ENCODE measurements at regions not wholly inside any gene's neighbourhood (a gene's known extent, or its start where the extent isn't known, plus 50 kb on each side); places are given as distances from the start of the nearest gene placed in this dataset.

DNA sequence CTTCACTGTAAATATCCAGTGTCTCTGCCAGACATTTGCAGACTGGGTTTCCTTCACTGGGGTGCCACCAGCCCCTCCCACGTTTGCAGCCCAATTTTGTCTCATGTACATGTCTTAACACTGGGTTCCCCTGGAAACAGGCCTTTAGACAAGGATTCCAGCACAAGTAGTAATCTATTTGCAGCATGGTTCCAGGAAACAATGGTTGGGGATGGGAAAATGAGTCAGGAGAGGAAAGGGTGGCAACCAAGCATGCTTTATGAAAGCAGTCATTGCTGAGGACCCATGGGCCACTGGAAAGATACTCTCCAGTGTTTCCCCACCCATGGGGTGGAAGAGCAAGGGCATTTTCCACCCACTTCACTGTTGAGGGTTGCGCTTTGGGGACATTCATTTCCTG, 53.6 kb upstream of the FARP1 start:
- no peaks in the 10 kb centered on the region for H3K27me3 ChIP-seq (ENCODE audit: insufficient read depth, low read length)
- no peaks in the 10 kb centered on the region for H4K20me1 ChIP-seq (ENCODE audit: insufficient read depth)
- no peaks in the 10 kb centered on the region for H3K36me3 ChIP-seq (ENCODE audit: control insufficient read depth in 1 of 2, insufficient read depth in 2 of 2, low read length in 2 of 2)
- no peak for DNase-seq (ENCODE audit: low read depth, low spot score)
- no peaks in the 10 kb centered on the region for H3K9me2 ChIP-seq (ENCODE audit: insufficient read depth)
- no peak overlapping the region for H3K4me2 ChIP-seq (ENCODE audit: low read length)
- no peaks in the 10 kb centered on the region for H3K79me2 ChIP-seq (ENCODE audit: insufficient read depth, low read length)
- no TSS peak for BruUV-seq (replicated peaks)
- H3K9me3 ChIP-seq (ENCODE audit: control insufficient read depth in 1 of 2, insufficient read depth in 1 of 2, low read depth in 1 of 2, low read length in 2 of 2), result no peaks in the 10 kb centered on the region
- no peak overlapping the region for H3K9ac ChIP-seq (ENCODE audit: low read length)
- no peak overlapping the region for H2AFZ ChIP-seq (ENCODE audit: low read depth, low read length, poor library complexity, severe bottlenecking)
- POLR2A ChIA-PET, result no interaction called here
- intact Hi-C loops (cut with micrococcal nuclease), result no loop called here
- CTCF ChIA-PET, result no interaction called here
- TF ChIP-seq EZH2phosphoT487 (IDR thresholded peaks at IDR 0.05; ENCODE audit: borderline replicate concordance) (no peak), SRF (IDR thresholded peaks at IDR 0.05; ENCODE audit: low read depth) (no peak), EGR1 (IDR thresholded peaks at IDR 0.05; ENCODE audit: low read depth) (no peak), POLR2A (IDR thresholded peaks at IDR 0.05; ENCODE audit: borderline replicate concordance, extremely low read depth, insufficient read depth, insufficient read length) (no peak), ZNF274 (IDR thresholded peaks at IDR 0.05; ENCODE audit: low read depth, low read length) (no peak), ZFX (IDR thresholded peaks at IDR 0.05) (no peak)
- RAD21 ChIA-PET (ENCODE audit: low non-redundant PET in 1 of 2, low total read pairs in 2 of 2, uncharacterized antibody in 2 of 2, unreplicated experiment in 2 of 2), result no interaction called here
- H3K4me1 ChIP-seq (ENCODE audit: control insufficient read depth in 1 of 2, insufficient read depth in 2 of 2, low read length in 2 of 2), result no peaks in the 10 kb centered on the region
- no peak overlapping the region for H3K4me3 ChIP-seq (replicated peaks in 1 of 2; ENCODE audit: low read depth in 1 of 2, low read length in 2 of 2)
- H3K27ac ChIP-seq (ENCODE audit: low read depth, low read length), result no peak overlapping the region
- ATAC-seq, result no peak

DNA sequence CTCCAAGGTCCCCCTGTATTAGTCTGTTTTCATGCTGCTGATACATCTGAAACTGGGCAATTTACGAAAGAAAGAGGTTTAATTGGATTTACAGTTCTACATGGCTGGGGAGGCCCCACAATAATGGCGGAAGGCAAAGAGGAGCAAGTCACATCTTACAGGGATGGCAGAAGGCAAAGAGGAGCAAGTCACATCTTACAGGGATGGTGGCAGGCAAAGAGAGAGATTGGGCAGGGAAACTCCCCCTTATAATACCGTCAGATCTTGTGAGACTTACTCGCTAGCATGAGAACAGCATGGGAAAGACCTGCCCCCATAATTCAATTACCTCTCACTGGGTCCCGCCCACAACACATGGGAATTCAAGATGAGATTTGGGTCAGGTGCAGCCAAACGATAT, 50.0 kb upstream of the FARP1 start:
- Histone ChIP-seq H3K9me2 (ENCODE audit: insufficient read depth) (no peaks in the 10 kb centered on the region), H3K27ac (ENCODE audit: low read depth, low read length) (no peak overlapping the region), H3K27me3 (ENCODE audit: insufficient read depth, low read length) (no peaks in the 10 kb centered on the region), H3K4me2 (ENCODE audit: low read length) (no peak overlapping the region), H3K9ac (ENCODE audit: low read length) (no peak overlapping the region), H4K20me1 (ENCODE audit: insufficient read depth) (no peaks in the 10 kb centered on the region), H2AFZ (ENCODE audit: low read depth, low read length, poor library complexity, severe bottlenecking) (no peak overlapping the region), H3K9me3 (ENCODE audit: control insufficient read depth in 1 of 2, insufficient read depth in 1 of 2, low read depth in 1 of 2, low read length in 2 of 2) (no peaks in the 10 kb centered on the region), H3K36me3 (ENCODE audit: control insufficient read depth in 1 of 2, insufficient read depth in 2 of 2, low read length in 2 of 2) (no peaks in the 10 kb centered on the region), H3K4me3 (replicated peaks in 1 of 2; ENCODE audit: low read depth in 1 of 2, low read length in 2 of 2) (no peak overlapping the region), H3K4me1 (ENCODE audit: control insufficient read depth in 1 of 2, insufficient read depth in 2 of 2, low read length in 2 of 2) (no peaks in the 10 kb centered on the region), H3K79me2 (ENCODE audit: insufficient read depth, low read length) (no peaks in the 10 kb centered on the region)
- no TSS peak for BruUV-seq (replicated peaks)
- DNase-seq (ENCODE audit: low read depth, low spot score) (no peak), ATAC-seq (no peak)
- RAD21 ChIA-PET (ENCODE audit: low non-redundant PET in 1 of 2, low total read pairs in 2 of 2, uncharacterized antibody in 2 of 2, unreplicated experiment in 2 of 2), result no interaction called here
- intact Hi-C loops (cut with micrococcal nuclease), result no loop called here
- CTCF ChIA-PET, result no interaction called here
- POLR2A ChIA-PET, result no interaction called here
- TF ChIP-seq EGR1 (IDR thresholded peaks at IDR 0.05; ENCODE audit: low read depth) (no peak), JUND (IDR thresholded peaks at IDR 0.05) (no peak), FOSL1 (IDR thresholded peaks at IDR 0.05; ENCODE audit: low read depth) (no peak), POLR2AphosphoS5 (IDR thresholded peaks at IDR 0.05; ENCODE audit: low read depth, low read length) (no peak), SIN3A (IDR thresholded peaks at IDR 0.05; ENCODE audit: low read depth) (no peak)
- TF ChIP-seq, protein P1, sequence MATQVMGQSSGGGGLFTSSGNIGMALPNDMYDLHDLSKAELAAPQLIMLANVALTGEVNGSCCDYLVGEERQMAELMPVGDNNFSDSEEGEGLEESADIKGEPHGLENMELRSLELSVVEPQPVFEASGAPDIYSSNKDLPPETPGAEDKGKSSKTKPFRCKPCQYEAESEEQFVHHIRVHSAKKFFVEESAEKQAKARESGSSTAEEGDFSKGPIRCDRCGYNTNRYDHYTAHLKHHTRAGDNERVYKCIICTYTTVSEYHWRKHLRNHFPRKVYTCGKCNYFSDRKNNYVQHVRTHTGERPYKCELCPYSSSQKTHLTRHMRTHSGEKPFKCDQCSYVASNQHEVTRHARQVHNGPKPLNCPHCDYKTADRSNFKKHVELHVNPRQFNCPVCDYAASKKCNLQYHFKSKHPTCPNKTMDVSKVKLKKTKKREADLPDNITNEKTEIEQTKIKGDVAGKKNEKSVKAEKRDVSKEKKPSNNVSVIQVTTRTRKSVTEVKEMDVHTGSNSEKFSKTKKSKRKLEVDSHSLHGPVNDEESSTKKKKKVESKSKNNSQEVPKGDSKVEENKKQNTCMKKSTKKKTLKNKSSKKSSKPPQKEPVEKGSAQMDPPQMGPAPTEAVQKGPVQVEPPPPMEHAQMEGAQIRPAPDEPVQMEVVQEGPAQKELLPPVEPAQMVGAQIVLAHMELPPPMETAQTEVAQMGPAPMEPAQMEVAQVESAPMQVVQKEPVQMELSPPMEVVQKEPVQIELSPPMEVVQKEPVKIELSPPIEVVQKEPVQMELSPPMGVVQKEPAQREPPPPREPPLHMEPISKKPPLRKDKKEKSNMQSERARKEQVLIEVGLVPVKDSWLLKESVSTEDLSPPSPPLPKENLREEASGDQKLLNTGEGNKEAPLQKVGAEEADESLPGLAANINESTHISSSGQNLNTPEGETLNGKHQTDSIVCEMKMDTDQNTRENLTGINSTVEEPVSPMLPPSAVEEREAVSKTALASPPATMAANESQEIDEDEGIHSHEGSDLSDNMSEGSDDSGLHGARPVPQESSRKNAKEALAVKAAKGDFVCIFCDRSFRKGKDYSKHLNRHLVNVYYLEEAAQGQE (IDR thresholded peaks at IDR 0.05; ENCODE audit: low read depth), result no peak
